Astrocyte (in vitro differentiated cells and primary cell): ENCODE measurements at regions not wholly inside any gene's neighbourhood (a gene's known extent, or its start where the extent isn't known, plus 50 kb on each side); places are given as distances from the start of the nearest gene placed in this dataset.

Source experiments
- DNase-seq: peaks from one replicate; pipeline ENCODE4 v3.0.0-alpha.2; 2010; ENCODE audit warnings: low read depth
- FAIRE-seq: peaks from 2 replicates; lab custom pipeline; 2011; peaks lifted over from hg19 to GRCh38; lab: Jason Lieb, UNC
- H2AFZ ChIP-seq: 2 replicates; pipeline ENCODE4 v1.6.0; 2012; ENCODE audit warnings: low read depth, low read length, inconsistent platforms
- H3K27ac ChIP-seq: 2 replicates; pipeline ENCODE4 v1.5.1; 2011; ENCODE audit warnings: low read depth, low read length, inconsistent platforms
- H3K27me3 ChIP-seq: 2 replicates; pipeline ENCODE4 v1.6.0; 2011; ENCODE audit warnings: low read length, inconsistent platforms; ENCODE audit not compliant: insufficient read depth
- H3K36me3 ChIP-seq: 2 replicates; pipeline ENCODE4 v1.5.1; 2011; ENCODE audit warnings: low read length, inconsistent platforms; ENCODE audit not compliant: insufficient read depth
- H3K4me1 ChIP-seq: 2 replicates; pipeline ENCODE4 v1.5.1; 2011; ENCODE audit warnings: low read length, inconsistent platforms; ENCODE audit not compliant: insufficient read depth
- H3K4me2 ChIP-seq: 2 replicates; pipeline ENCODE4 v1.6.0; 2012; ENCODE audit warnings: low read length, inconsistent platforms
- H3K4me3 ChIP-seq: 2 replicates; pipeline ENCODE4 v1.5.1; 2011; ENCODE audit warnings: low read depth, mild to moderate bottlenecking, low read length, inconsistent platforms; ENCODE audit not compliant: insufficient read depth
- H3K79me2 ChIP-seq: 2 replicates; pipeline ENCODE4 v1.6.0; 2012; ENCODE audit warnings: mild to moderate bottlenecking, low read length, inconsistent platforms; ENCODE audit not compliant: insufficient read depth
- H3K9ac ChIP-seq: 2 replicates; pipeline ENCODE4 v1.6.0; 2012; ENCODE audit warnings: mild to moderate bottlenecking, low read length, inconsistent platforms
- H3K9me3 ChIP-seq: 2 replicates; pipeline ENCODE4 v1.5.1; 2012; ENCODE audit warnings: low read depth, mild to moderate bottlenecking, low read length, inconsistent platforms; ENCODE audit not compliant: insufficient read depth
- H4K20me1 ChIP-seq: 2 replicates; pipeline ENCODE4 v1.6.0; 2012; ENCODE audit warnings: low read length, inconsistent platforms; ENCODE audit not compliant: insufficient read depth
- H3K27ac Mint-ChIP-seq: one replicate; pipeline ENCODE4 v1.8.0; 2021; ENCODE audit warnings: mild to moderate bottlenecking, mixed read lengths; ENCODE audit not compliant: unreplicated experiment
- H3K27me3 Mint-ChIP-seq: one replicate; pipeline ENCODE4 v1.8.0; 2021; ENCODE audit warnings: low read depth, mixed read lengths; ENCODE audit not compliant: unreplicated experiment
- H3K36me3 Mint-ChIP-seq: one replicate; pipeline ENCODE4 v1.8.0; 2021; ENCODE audit warnings: low read depth, mixed read lengths; ENCODE audit not compliant: unreplicated experiment
- H3K4me1 Mint-ChIP-seq: one replicate; pipeline ENCODE4 v1.8.0; 2021; ENCODE audit warnings: low read depth, mixed read lengths; ENCODE audit not compliant: unreplicated experiment
- H3K4me3 Mint-ChIP-seq: one replicate; pipeline ENCODE4 v1.8.0; 2021; ENCODE audit warnings: mild to moderate bottlenecking, moderate library complexity, mixed read lengths; ENCODE audit not compliant: unreplicated experiment
- H3K9me3 Mint-ChIP-seq: one replicate; pipeline ENCODE4 v1.8.0; 2021; ENCODE audit warnings: mild to moderate bottlenecking, mixed read lengths; ENCODE audit not compliant: unreplicated experiment
- EZH2 ChIP-seq: IDR thresholded peaks from 2 replicates; pipeline ENCODE4 v1.6.1; 2012; ENCODE audit warnings: mild to moderate bottlenecking, low read length, inconsistent platforms; ENCODE audit not compliant: insufficient read depth
- TF ChIP-seq, protein P1 (sequence below): IDR thresholded peaks from 2 replicates; pipeline ENCODE4 v1.5.1; 2011; ENCODE audit warnings: low read depth, mild to moderate bottlenecking, inconsistent platforms, low read length, moderate library complexity; ENCODE audit not compliant: insufficient read depth

DNA sequence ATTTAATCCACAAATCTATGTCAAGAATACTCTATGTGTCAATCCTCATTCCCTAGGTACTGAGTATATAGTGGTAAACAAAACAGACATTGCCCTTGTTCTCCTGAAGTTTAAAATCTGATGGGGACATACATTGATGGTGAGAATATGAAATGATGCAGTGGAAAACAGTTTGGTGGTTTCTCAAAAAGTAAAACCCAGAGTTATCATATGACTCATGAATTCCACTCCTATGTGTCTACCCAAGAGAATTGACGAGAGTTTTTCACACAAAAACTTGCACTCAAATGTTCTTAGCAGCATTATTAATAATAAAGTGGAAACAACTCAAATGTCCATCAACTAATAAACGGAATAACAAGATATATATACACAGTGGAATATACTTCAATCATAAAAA, 586.7 kb downstream of the CCDC85A start:
- TF ChIP-seq, protein P1, sequence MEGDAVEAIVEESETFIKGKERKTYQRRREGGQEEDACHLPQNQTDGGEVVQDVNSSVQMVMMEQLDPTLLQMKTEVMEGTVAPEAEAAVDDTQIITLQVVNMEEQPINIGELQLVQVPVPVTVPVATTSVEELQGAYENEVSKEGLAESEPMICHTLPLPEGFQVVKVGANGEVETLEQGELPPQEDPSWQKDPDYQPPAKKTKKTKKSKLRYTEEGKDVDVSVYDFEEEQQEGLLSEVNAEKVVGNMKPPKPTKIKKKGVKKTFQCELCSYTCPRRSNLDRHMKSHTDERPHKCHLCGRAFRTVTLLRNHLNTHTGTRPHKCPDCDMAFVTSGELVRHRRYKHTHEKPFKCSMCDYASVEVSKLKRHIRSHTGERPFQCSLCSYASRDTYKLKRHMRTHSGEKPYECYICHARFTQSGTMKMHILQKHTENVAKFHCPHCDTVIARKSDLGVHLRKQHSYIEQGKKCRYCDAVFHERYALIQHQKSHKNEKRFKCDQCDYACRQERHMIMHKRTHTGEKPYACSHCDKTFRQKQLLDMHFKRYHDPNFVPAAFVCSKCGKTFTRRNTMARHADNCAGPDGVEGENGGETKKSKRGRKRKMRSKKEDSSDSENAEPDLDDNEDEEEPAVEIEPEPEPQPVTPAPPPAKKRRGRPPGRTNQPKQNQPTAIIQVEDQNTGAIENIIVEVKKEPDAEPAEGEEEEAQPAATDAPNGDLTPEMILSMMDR = no peak
- no peak for TF ChIP-seq EZH2
- Mint-ChIP-seq H3K9me3 (no peaks in the 10 kb centered on the region), H3K36me3 (no peaks in the 10 kb centered on the region), H3K4me3 (no peak overlapping the region), H3K27ac (peak overlapping the region; percentile 59), H3K27me3 (no peaks in the 10 kb centered on the region), H3K4me1 (peaks cover 7% of the 10 kb centered on the region)
- H3K9me3 ChIP-seq = no peaks in the 10 kb centered on the region
- no peak overlapping the region for H2AFZ ChIP-seq
- H4K20me1 ChIP-seq = no peaks in the 10 kb centered on the region
- H3K36me3 ChIP-seq = no peaks in the 10 kb centered on the region
- DNase-seq (peak; percentile 62), FAIRE-seq (peak; percentile 26)
- H3K79me2 ChIP-seq = no peaks in the 10 kb centered on the region
- H3K4me1 ChIP-seq = no peaks in the 10 kb centered on the region
- H3K27ac ChIP-seq = no peak overlapping the region
- H3K4me2 ChIP-seq = no peak overlapping the region
- H3K4me3 ChIP-seq = no peak overlapping the region
- H3K27me3 ChIP-seq = no peaks in the 10 kb centered on the region
- no peak overlapping the region for H3K9ac ChIP-seq

DNA sequence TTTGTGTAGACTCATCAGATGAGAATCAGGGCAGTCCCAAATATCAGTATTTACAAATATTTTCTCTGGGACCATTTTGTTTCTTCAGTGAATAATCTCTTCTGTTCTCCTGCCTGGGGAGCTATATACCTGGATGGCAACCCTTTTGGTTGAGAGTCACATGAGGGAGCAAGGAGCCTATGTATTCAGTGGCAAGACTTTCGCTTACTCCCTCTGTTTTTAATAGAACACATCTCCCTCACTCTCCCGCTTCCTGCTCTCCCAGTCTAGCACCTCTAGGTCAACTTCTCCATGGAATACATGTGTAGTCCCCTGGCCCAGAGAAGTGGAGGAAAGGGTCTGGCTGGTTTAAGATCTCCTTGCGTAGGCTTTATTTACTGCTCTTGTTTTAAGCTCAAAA, 600.3 kb downstream of the CCDC85A start:
- DNase-seq (no peak), FAIRE-seq (no peak)
- Mint-ChIP-seq H3K4me3 (no peak overlapping the region), H3K4me1 (no peaks in the 10 kb centered on the region), H3K36me3 (no peaks in the 10 kb centered on the region), H3K27me3 (no peaks in the 10 kb centered on the region), H3K27ac (no peak overlapping the region), H3K9me3 (no peaks in the 10 kb centered on the region)
- H3K9ac ChIP-seq = no peak overlapping the region
- H3K4me3 ChIP-seq = no peak overlapping the region
- no peaks in the 10 kb centered on the region for H3K27me3 ChIP-seq
- H2AFZ ChIP-seq = no peak overlapping the region
- no peaks in the 10 kb centered on the region for H3K79me2 ChIP-seq
- no peak overlapping the region for H3K4me2 ChIP-seq
- H3K27ac ChIP-seq = no peak overlapping the region
- H3K9me3 ChIP-seq = no peaks in the 10 kb centered on the region
- no peaks in the 10 kb centered on the region for H3K36me3 ChIP-seq
- TF ChIP-seq, protein P1 = no peak
- H4K20me1 ChIP-seq = no peaks in the 10 kb centered on the region
- H3K4me1 ChIP-seq = no peaks in the 10 kb centered on the region

DNA sequence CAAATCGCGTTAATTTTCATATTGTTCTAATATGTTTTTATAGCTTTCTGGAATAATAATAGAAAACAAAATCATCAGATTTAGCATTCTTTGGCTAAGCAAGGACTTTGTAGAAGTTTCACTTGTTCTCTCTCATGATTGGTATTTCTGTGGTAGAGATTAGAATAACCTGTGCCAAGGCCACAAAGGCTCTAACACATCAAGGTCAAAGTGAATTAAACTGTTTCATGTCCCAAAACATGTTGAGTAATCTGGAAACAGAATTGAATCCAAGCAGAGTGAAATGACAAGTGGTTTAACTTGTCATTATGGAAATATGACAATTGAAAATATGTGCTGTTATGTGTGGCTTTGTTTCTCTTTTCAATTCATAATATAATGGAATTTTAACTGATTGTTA, 617.4 kb downstream of the CCDC85A start:
- H3K9ac ChIP-seq = no peak overlapping the region
- no peak overlapping the region for H3K27ac Mint-ChIP-seq
- H3K36me3 Mint-ChIP-seq = no peaks in the 10 kb centered on the region
- no peaks in the 10 kb centered on the region for H3K27me3 Mint-ChIP-seq
- no peak for FAIRE-seq
- TF ChIP-seq, protein P1 = no peak
- no peak for TF ChIP-seq EZH2
- no peak overlapping the region for H3K4me3 ChIP-seq
- H3K4me3 Mint-ChIP-seq = no peak overlapping the region
- H3K27ac ChIP-seq = no peak overlapping the region
- no peak overlapping the region for H3K4me2 ChIP-seq
- no peaks in the 10 kb centered on the region for H3K4me1 Mint-ChIP-seq
- no peaks in the 10 kb centered on the region for H3K79me2 ChIP-seq
- H3K4me1 ChIP-seq = no peaks in the 10 kb centered on the region
- no peaks in the 10 kb centered on the region for H3K27me3 ChIP-seq
- H3K9me3 ChIP-seq = no peaks in the 10 kb centered on the region
- H3K9me3 Mint-ChIP-seq = no peaks in the 10 kb centered on the region
- no peak for DNase-seq
- no peaks in the 10 kb centered on the region for H4K20me1 ChIP-seq
- no peak overlapping the region for H2AFZ ChIP-seq
- H3K36me3 ChIP-seq = no peaks in the 10 kb centered on the region
